ENCODE measurements at regions not wholly inside any gene's neighbourhood (a gene's known extent, or its start where the extent isn't known, plus 50 kb on each side); places are given as distances from the start of the nearest gene placed in this dataset.
A peak's percentile ranks its signal among the peaks of the same experiment; 100 is the strongest.
"Not testable (repeated sequence)": the region's sequence is repeated elsewhere in the genome, so short reads cannot be mapped to it uniquely, and the experiment has no call there.

DNA sequence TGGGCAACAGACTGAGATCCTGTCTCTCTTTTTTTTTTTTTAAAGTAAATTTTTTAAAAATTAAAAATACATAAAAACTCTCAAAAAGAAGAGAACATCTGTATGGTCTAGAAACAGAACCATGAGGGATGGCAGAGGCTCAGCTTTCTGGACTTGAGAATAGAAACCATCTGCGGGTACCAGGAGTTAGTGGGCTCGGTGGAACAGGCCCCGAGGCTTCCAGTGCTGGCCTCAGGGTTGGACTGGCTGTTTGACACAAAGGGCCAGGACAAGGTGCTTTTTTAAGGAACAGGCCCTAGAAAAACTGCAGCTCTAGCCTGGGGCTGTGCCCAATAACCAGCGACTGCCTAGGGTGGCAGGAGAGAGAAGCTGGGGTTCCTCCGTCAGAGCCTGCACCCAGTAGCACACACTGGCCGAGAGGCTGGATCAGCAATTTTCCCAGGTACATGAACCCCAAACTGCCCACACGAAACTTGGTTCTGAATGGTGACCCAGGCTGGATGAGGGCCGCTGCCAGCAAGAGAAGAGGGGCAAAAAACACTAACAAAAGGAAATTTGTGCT lies 131.0 kb upstream of the OLIG3 start:
- DNase-seq, result no peak

- DNase-seq, result no peak
Observed at GRCh38 chr6:137625808-137626207, 131.6 kb upstream of the OLIG3 start.

- no peak for DNase-seq
Observed at GRCh38 chr6:137630666-137631065, 136.5 kb upstream of the OLIG3 start.

DNA sequence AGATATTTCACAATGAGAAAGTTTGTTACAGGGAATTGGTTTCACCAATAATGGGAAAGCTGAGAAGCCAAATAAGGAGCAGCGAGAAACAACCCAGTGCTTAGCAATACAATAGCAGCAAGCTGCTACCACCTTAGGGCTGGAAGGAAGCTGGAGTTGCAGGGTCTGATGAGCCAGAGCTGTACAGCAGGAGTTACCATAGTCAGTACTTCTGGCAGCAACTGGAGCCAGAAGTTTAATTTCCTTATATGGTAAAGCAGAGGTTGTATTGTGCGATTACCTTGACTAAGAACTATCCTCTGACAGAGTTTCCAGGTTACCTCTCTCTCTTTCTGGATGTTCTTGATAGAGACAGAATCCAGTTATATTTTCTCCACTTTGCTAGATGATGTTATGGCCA lies 137.1 kb upstream of the OLIG3 start:
- DNase-seq, result no peak

DNA sequence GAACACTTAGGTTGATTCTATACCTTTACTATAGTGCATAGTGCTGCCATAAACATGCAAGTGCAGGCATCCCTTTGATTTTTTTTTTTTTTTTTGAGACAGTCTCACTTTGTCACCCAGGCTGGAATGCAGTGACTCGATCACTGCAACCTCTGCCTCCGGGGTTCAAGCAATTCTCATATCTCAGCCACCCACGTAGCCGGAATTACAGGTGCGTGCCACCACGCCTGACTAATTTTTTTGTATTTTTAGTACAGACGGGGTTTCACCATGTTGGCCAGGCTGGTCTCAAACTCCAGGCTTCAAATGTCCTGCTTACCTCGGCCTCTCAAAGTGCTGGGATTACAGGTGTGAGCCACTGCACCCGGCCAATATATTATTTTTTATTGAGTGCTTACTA lies 140.0 kb upstream of the OLIG3 start:
- not testable (repeated sequence) for DNase-seq

GRCh38 chr6:137637121-137637520 lies 142.9 kb upstream of the OLIG3 start:
- no peak for DNase-seq

- DNase-seq, result no peak
Observed at GRCh38 chr6:137638926-137639706, 144.9 kb upstream of the OLIG3 start.

- no peak for DNase-seq
Observed at GRCh38 chr6:137640086-137640485, 145.9 kb upstream of the OLIG3 start.

GRCh38 chr6:137641474-137642077 lies 147.4 kb upstream of the OLIG3 start:
- DNase-seq, result peak; percentile 80

GRCh38 chr6:137643210-137643609 lies 149.0 kb upstream of the OLIG3 start:
- not testable (repeated sequence) for DNase-seq

- not testable (repeated sequence) for DNase-seq
Observed at GRCh38 chr6:137643644-137644043, 149.4 kb upstream of the OLIG3 start.

- DNase-seq, result no peak
Observed at GRCh38 chr6:137645850-137646249, 151.7 kb upstream of the OLIG3 start.

- DNase-seq, result no peak
Observed at GRCh38 chr6:137646484-137646883, 152.3 kb upstream of the OLIG3 start.

GRCh38 chr6:137647762-137648447 lies 153.7 kb upstream of the OLIG3 start:
- no peak for DNase-seq

GRCh38 chr6:137650720-137651119 lies 156.5 kb upstream of the OLIG3 start:
- no peak for DNase-seq

- DNase-seq, result no peak
Observed at GRCh38 chr6:137651178-137651577, 157.0 kb upstream of the OLIG3 start.

DNA sequence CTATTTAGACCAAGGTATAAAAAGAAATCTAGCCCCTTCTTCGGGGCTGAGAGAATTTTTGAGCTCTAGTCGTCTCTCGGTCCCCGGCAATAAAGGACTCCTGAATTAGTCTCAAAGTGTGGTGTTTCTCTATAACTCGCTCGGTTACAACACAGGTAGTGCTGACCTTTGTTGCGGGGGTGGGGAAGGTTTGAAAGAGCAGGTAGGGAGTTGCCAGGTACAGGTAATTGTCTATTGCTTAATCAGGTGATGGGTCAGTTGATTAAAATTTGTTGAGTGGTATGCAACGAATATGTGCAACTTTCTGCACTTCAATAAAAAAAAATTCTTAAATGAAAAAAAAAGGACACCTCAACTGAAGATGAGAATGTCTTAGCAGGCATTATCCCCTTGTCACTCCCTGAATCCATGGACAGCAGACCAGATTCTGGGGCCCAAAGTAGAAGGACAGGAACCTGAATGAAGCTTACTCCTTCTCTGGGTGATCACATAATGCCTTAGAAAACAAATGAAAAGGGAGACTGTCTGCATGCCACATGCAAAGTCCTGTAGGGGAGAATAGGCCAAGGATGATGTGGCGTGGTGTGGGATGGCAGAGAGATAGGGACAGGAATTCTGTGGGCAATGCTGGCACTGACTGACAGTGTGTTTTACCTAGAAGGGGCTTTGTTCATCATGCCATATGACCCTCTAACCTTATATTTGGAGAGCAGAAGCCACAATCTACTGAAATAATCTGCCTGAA lies 157.6 kb upstream of the OLIG3 start:
- no peak for DNase-seq

- no peak for DNase-seq
Observed at GRCh38 chr6:137652961-137653705, 158.9 kb upstream of the OLIG3 start.

GRCh38 chr6:137653706-137654059 lies 159.5 kb upstream of the OLIG3 start:
- no peak for DNase-seq

GRCh38 chr6:137654365-137654981 lies 160.3 kb upstream of the OLIG3 start:
- no peak for DNase-seq

DNA sequence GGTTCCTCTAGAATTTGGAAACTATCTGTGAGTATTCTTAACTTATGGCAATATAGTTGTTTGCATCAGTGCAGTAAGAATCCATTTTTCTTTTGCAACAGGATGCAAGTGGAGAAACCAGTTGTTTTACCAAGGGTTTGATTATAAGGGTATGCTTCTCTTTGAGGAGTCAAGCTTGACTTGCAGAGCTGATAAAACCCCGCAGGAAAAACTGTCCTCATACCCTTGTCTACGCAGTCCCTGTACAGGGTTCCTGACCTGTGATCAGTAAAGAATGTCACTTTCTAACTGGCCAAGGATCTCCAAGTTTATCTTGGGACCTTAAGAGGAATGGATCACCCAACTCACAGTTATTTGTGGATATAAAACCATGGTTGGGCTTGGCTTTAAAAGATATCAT lies 161.1 kb upstream of the OLIG3 start:
- DNase-seq, result no peak

- no peak for DNase-seq
Observed at GRCh38 chr6:137656735-137657134, 162.5 kb upstream of the OLIG3 start.

All from NCI-H82 (cell line).